ENCODE measurements at regions not wholly inside any gene's neighbourhood (a gene's known extent, or its start where the extent isn't known, plus 50 kb on each side); places are given as distances from the start of the nearest gene placed in this dataset.

- Histone ChIP-seq H3K27ac (ENCODE audit: control insufficient read depth, insufficient read depth) (no peak overlapping the region), H4K20me1 (ENCODE audit: control insufficient read depth, insufficient read depth) (no peaks in the 10 kb centered on the region), H3K36me3 (ENCODE audit: control insufficient read depth in 2 of 2, insufficient read depth in 2 of 2, low read length in 1 of 2) (no peaks in the 10 kb centered on the region), H3K9ac (ENCODE audit: control insufficient read depth, insufficient read depth, low read length) (no peak overlapping the region), H3K79me2 (ENCODE audit: control insufficient read depth, insufficient read depth, low read length) (no peaks in the 10 kb centered on the region), H3K4me3 (no peak overlapping the region), H3K27me3 (replicated peaks in 1 of 2; ENCODE audit: control insufficient read depth in 2 of 2, insufficient read depth in 2 of 2, low read length in 1 of 2) (peaks cover 0 to 1% of the 10 kb centered on the region in 2 experiments; a peak in 1 of 4 replicates), H3K9me3 (replicated peaks; ENCODE audit: control insufficient read depth, insufficient read depth, low read length) (no peaks in the 10 kb centered on the region), H2AFZ (ENCODE audit: control insufficient read depth, low read depth, low read length) (no peak overlapping the region), H3K4me1 (ENCODE audit: control insufficient read depth, insufficient read depth, low read length) (peaks cover 4% of the 10 kb centered on the region; the same call in 1 of the 2 replicates), H3K4me2 (ENCODE audit: control insufficient read depth, insufficient read depth) (no peak overlapping the region)
- ChIA-PET SMC1A (ENCODE audit: uncharacterized antibody, unreplicated experiment) (interaction anchor here (2.5 kb wide), 1 partner anchor 11 kb away, joined by 7 read pairs; no protein-coding TSS in a partner anchor), CTCF (interaction anchor here (0.9 to 1.5 kb wide), 5 partner anchors 9 to 359 kb away, joined by 3 to 6 read pairs (median 4); no protein-coding TSS in a partner anchor), RAD21 (ENCODE audit: unreplicated experiment) (no interaction called here), POLR2A (interaction anchor here (0.6 kb wide), 1 partner anchor 23 kb away, joined by 3 read pairs; no protein-coding TSS in a partner anchor)
- 45% methylated on average over 5 of the region's 5 CpGs for WGBS (ENCODE audit: insufficient coverage, insufficient replicate concordance, low lambda C conversion rate, missing lambda C conversion rate)
- ATAC-seq (peak; percentile 75), FAIRE-seq (no peak), DNase-seq (ENCODE audit: low read depth, low spot score) (no peak)
- intact Hi-C loops (cut with micrococcal nuclease; ENCODE audit: unreplicated experiment): no loop called here
- in situ Hi-C loops (cut with MboI): no loop called here
- BruUV-seq (replicated peaks): no TSS peak
- no peak for TF ChIP-seq SMC3 (IDR thresholded peaks at IDR 0.05; ENCODE audit: borderline replicate concordance, low read length)
- TF ChIP-seq NFYA (IDR thresholded peaks at IDR 0.05; ENCODE audit: borderline replicate concordance, low read depth, low read length): no peak
- no peak for TF ChIP-seq IKZF1 (conservative IDR thresholded peaks at IDR 0.05)
- TF ChIP-seq, protein P1, sequence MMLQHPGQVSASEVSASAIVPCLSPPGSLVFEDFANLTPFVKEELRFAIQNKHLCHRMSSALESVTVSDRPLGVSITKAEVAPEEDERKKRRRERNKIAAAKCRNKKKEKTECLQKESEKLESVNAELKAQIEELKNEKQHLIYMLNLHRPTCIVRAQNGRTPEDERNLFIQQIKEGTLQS (IDR thresholded peaks at IDR 0.05; ENCODE audit: borderline replicate concordance, extremely low read depth, low read depth, low read length): no peak
- no peak for TF ChIP-seq ZSCAN29 (IDR thresholded peaks at IDR 0.05)
- TF ChIP-seq, protein P2, sequence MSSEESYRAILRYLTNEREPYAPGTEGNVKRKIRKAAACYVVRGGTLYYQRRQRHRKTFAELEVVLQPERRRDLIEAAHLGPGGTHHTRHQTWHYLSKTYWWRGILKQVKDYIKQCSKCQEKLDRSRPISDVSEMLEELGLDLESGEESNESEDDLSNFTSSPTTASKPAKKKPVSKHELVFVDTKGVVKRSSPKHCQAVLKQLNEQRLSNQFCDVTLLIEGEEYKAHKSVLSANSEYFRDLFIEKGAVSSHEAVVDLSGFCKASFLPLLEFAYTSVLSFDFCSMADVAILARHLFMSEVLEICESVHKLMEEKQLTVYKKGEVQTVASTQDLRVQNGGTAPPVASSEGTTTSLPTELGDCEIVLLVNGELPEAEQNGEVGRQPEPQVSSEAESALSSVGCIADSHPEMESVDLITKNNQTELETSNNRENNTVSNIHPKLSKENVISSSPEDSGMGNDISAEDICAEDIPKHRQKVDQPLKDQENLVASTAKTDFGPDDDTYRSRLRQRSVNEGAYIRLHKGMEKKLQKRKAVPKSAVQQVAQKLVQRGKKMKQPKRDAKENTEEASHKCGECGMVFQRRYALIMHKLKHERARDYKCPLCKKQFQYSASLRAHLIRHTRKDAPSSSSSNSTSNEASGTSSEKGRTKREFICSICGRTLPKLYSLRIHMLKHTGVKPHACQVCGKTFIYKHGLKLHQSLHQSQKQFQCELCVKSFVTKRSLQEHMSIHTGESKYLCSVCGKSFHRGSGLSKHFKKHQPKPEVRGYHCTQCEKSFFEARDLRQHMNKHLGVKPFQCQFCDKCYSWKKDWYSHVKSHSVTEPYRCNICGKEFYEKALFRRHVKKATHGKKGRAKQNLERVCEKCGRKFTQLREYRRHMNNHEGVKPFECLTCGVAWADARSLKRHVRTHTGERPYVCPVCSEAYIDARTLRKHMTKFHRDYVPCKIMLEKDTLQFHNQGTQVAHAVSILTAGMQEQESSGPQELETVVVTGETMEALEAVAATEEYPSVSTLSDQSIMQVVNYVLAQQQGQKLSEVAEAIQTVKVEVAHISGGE (CRISPR knock-in tag; IDR thresholded peaks at IDR 0.05): no peak
- no peak for TF ChIP-seq IRF3 (IDR thresholded peaks at IDR 0.05)
- no peak for TF ChIP-seq SREBF1 (IDR thresholded peaks at IDR 0.05; ENCODE audit: low read length)
- TF ChIP-seq CHD1 (IDR thresholded peaks at IDR 0.05; ENCODE audit: low read depth, low read length): no peak
- TF ChIP-seq, protein P3, sequence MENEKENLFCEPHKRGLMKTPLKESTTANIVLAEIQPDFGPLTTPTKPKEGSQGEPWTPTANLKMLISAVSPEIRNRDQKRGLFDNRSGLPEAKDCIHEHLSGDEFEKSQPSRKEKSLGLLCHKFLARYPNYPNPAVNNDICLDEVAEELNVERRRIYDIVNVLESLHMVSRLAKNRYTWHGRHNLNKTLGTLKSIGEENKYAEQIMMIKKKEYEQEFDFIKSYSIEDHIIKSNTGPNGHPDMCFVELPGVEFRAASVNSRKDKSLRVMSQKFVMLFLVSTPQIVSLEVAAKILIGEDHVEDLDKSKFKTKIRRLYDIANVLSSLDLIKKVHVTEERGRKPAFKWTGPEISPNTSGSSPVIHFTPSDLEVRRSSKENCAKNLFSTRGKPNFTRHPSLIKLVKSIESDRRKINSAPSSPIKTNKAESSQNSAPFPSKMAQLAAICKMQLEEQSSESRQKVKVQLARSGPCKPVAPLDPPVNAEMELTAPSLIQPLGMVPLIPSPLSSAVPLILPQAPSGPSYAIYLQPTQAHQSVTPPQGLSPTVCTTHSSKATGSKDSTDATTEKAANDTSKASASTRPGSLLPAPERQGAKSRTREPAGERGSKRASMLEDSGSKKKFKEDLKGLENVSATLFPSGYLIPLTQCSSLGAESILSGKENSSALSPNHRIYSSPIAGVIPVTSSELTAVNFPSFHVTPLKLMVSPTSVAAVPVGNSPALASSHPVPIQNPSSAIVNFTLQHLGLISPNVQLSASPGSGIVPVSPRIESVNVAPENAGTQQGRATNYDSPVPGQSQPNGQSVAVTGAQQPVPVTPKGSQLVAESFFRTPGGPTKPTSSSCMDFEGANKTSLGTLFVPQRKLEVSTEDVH (IDR thresholded peaks at IDR 0.05; ENCODE audit: low read depth, partially characterized antibody): no peak
- TF ChIP-seq CHD2 (IDR thresholded peaks at IDR 0.05; ENCODE audit: borderline replicate concordance, low read depth, low read length): no peak
- TF ChIP-seq, protein P4, sequence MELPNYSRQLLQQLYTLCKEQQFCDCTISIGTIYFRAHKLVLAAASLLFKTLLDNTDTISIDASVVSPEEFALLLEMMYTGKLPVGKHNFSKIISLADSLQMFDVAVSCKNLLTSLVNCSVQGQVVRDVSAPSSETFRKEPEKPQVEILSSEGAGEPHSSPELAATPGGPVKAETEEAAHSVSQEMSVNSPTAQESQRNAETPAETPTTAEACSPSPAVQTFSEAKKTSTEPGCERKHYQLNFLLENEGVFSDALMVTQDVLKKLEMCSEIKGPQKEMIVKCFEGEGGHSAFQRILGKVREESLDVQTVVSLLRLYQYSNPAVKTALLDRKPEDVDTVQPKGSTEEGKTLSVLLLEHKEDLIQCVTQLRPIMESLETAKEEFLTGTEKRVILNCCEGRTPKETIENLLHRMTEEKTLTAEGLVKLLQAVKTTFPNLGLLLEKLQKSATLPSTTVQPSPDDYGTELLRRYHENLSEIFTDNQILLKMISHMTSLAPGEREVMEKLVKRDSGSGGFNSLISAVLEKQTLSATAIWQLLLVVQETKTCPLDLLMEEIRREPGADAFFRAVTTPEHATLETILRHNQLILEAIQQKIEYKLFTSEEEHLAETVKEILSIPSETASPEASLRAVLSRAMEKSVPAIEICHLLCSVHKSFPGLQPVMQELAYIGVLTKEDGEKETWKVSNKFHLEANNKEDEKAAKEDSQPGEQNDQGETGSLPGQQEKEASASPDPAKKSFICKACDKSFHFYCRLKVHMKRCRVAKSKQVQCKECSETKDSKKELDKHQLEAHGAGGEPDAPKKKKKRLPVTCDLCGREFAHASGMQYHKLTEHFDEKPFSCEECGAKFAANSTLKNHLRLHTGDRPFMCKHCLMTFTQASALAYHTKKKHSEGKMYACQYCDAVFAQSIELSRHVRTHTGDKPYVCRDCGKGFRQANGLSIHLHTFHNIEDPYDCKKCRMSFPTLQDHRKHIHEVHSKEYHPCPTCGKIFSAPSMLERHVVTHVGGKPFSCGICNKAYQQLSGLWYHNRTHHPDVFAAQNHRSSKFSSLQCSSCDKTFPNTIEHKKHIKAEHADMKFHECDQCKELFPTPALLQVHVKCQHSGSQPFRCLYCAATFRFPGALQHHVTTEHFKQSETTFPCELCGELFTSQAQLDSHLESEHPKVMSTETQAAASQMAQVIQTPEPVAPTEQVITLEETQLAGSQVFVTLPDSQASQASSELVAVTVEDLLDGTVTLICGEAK (IDR thresholded peaks at IDR 0.05; ENCODE audit: borderline replicate concordance): no peak
- no peak for TF ChIP-seq RUNX3 (IDR thresholded peaks at IDR 0.05; ENCODE audit: low read length)
These were observed 89.6 kb downstream of the CCDC185 start for GRCh38 chr1:223482766-223483165.
